Adipocyte (in vitro differentiated cells): ENCODE measurements at regions not wholly inside any gene's neighbourhood (a gene's known extent, or its start where the extent isn't known, plus 50 kb on each side); places are given as distances from the start of the nearest gene placed in this dataset.
"Not testable (repeated sequence)": the region's sequence is repeated elsewhere in the genome, so short reads cannot be mapped to it uniquely, and the experiment has no call there.

Experiments used
- DNase-seq: peaks from one replicate; pipeline ENCODE4 v3.0.0-alpha.2; 2015; ENCODE audit warnings: low read depth
- H3K27me3 ChIP-seq: replicated peaks from 2 replicates; pipeline ENCODE4 v1.7.0; 2013; ENCODE audit warnings: mild to moderate bottlenecking, low read length, moderate library complexity; ENCODE audit not compliant: control insufficient read depth, insufficient read depth
- H3K36me3 ChIP-seq: 2 replicates; pipeline ENCODE4 v1.7.0; 2013; ENCODE audit warnings: low read length, mild to moderate bottlenecking, moderate library complexity; ENCODE audit not compliant: control insufficient read depth, insufficient read depth, severe bottlenecking
- H3K4me1 ChIP-seq: 2 replicates; pipeline ENCODE4 v1.7.0; 2013; ENCODE audit warnings: mild to moderate bottlenecking, low read length, moderate library complexity; ENCODE audit not compliant: control insufficient read depth, insufficient read depth
- H3K4me3 ChIP-seq: 2 replicates; pipeline ENCODE4 v1.7.0; 2013; ENCODE audit warnings: mild to moderate bottlenecking, low read length, moderate library complexity
- H3K9ac ChIP-seq: 2 replicates; pipeline ENCODE4 v1.7.0; 2013; ENCODE audit warnings: mild to moderate bottlenecking, low read length, moderate library complexity
- H3K9me3 ChIP-seq: 2 replicates; pipeline ENCODE4 v1.7.0; 2013; ENCODE audit warnings: mild to moderate bottlenecking, low read length, moderate library complexity; ENCODE audit not compliant: control insufficient read depth

DNA sequence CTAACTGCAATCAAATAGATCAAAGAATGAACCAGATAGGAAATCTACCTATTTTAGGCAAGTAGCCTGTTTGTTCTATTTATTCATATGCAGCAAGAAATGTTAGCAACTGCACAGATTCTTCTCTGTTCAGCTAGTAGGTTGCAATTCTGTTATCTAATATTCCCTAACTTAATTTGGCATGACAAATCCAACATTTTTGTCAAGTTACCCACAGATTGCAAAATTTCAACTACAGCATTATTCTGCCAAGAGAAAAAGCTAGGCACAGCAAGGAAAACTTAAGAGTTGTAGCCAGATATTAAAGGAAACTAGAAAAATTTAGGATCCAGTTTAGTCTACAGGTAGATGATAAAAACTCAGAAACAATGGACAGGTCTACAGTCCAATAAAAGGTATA, 104.4 kb upstream of the SYNCRIP start:
- Histone ChIP-seq H3K9ac (peak overlapping the region; percentile 69), H3K27me3 (no peaks in the 10 kb centered on the region), H3K36me3 (no peaks in the 10 kb centered on the region), H3K4me3 (peak overlapping the region; percentile 64), H3K4me1 (peaks cover 19% of the 10 kb centered on the region), H3K9me3 (no peaks in the 10 kb centered on the region)
- peak; percentile 87 for DNase-seq

DNA sequence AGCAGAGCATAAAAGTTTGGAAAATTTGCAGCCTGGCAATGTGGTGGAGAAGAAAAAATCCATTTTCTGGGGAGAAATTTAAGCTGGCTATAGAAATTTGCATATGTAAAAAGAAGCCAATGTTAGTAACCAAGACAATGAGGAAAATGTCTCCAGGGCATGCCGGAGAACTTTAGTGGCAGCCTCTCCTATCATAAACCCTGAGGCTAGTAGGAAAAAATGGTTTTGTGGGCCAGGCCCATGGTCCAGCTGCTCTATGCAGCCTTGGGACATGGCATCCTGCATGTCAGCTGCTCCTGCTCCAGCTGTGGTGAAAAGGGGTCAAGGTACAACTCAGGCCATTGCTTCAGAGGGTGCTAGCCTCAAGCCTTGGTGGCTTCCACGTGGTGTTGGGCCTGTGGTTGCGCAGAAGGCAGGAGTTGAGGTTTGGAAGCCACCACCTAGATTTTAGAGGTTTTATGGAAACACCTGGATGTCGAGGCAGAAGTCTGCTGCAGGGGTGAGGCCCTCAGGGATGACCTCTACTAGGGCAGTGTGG, 101.8 kb upstream of the SYNCRIP start:
- Histone ChIP-seq H3K9ac (no peak overlapping the region), H3K27me3 (no peaks in the 10 kb centered on the region), H3K4me3 (no peak overlapping the region), H3K36me3 (no peaks in the 10 kb centered on the region), H3K4me1 (peaks cover 13% of the 10 kb centered on the region), H3K9me3 (no peaks in the 10 kb centered on the region)
- no peak for DNase-seq

DNA sequence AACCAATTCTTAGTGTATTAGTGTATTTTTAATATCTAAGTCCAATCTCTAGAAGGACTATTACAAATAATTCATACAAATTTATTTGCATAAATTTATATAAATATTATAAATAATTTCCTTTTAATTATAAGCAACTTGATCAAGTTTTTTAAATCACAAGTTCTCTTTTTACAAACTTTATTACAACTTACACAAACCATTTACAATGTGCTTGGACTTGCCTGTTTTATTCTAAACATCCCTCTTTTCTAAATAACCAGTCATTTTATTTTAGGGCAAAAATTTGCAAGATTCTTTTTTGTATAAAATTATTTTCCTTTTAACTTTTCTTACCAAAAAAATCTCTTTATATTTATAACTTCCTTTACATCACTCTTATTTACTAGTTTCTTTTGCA, 83.5 kb upstream of the SYNCRIP start:
- no peak for DNase-seq

GRCh38 chr6:85715797-85716196, 73.1 kb upstream of the SYNCRIP start:
- DNase-seq: no peak
- H3K9ac ChIP-seq: no peak overlapping the region
- no peaks in the 10 kb centered on the region for H3K9me3 ChIP-seq
- H3K27me3 ChIP-seq: no peaks in the 10 kb centered on the region
- no peaks in the 10 kb centered on the region for H3K4me1 ChIP-seq
- H3K36me3 ChIP-seq: no peaks in the 10 kb centered on the region
- no peak overlapping the region for H3K4me3 ChIP-seq

More for the DNA sequence above, 83.5 kb upstream of the SYNCRIP start:
- Histone ChIP-seq H3K4me1 (no peaks in the 10 kb centered on the region), H3K9ac (no peak overlapping the region), H3K36me3 (no peaks in the 10 kb centered on the region), H3K4me3 (no peak overlapping the region), H3K27me3 (no peaks in the 10 kb centered on the region), H3K9me3 (peaks cover 8% of the 10 kb centered on the region)

GRCh38 chr6:85714893-85715530, 72.3 kb upstream of the SYNCRIP start:
- Histone ChIP-seq H3K36me3 (no peaks in the 10 kb centered on the region), H3K27me3 (no peaks in the 10 kb centered on the region), H3K4me3 (no peak overlapping the region), H3K9ac (no peak overlapping the region), H3K4me1 (no peaks in the 10 kb centered on the region), H3K9me3 (no peaks in the 10 kb centered on the region)
- DNase-seq: peak; percentile 5

DNA sequence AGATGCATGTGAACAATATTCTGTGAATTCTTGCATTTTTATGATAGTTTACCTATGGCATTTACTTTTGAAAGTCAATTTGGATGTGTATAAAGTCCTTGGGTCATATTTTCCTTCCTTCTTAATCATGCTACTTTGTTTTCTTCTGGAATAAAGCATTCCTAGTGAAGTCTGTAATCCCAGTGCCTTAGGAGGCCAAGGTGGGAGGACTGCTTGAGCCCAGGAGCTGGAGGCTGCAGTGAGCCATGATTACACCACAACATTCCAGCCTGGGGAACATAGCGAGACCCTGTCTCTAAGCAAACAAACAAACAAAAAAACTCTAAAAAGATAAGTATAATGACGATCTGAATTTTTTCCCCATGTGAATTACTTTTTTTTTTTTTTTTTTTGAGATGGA, 69.7 kb upstream of the SYNCRIP start:
- no peaks in the 10 kb centered on the region for H3K9me3 ChIP-seq

DNA sequence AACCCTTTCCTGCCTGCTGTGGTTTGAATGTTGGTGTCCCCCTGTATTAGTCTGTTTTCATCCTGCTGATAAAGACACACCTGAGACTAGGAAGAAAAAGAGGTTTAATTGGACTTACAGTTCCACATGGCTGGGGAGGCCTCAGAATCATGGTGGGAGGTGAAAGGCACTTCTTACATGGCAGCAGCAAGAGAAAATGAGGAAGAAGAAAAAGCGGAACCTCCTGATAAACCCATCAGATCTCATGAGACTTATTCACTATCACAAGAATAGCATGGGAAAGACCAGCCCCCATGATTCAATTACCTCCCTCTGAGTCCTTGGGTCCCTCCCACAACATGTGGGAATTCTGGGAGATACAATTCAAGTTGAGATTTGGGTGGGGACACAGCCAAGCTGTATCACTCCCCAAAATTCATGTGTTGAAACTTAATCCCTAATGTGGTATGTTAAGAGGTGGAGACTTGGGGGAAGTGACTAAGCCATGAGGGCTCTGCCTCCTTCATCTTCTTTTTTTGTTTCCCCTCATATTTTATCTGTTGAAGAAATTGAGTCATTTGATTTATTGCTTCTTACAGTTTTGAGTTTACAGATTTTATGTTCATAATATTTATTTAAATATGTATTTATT, 64.9 kb upstream of the SYNCRIP start:
- not testable (repeated sequence) for H3K9me3 ChIP-seq, H3K9ac ChIP-seq, H3K27me3 ChIP-seq, DNase-seq, H3K4me1 ChIP-seq, H3K36me3 ChIP-seq, H3K4me3 ChIP-seq

More for the DNA sequence above, 69.7 kb upstream of the SYNCRIP start:
- H3K9ac ChIP-seq: no peak overlapping the region
- no peaks in the 10 kb centered on the region for H3K27me3 ChIP-seq
- DNase-seq: no peak
- no peaks in the 10 kb centered on the region for H3K36me3 ChIP-seq
- H3K4me1 ChIP-seq: no peaks in the 10 kb centered on the region
- no peak overlapping the region for H3K4me3 ChIP-seq

GRCh38 chr6:85706272-85706671, 63.6 kb upstream of the SYNCRIP start:
- H3K4me1 ChIP-seq: no peaks in the 10 kb centered on the region
- H3K4me3 ChIP-seq: no peak overlapping the region
- no peak for DNase-seq
- no peaks in the 10 kb centered on the region for H3K9me3 ChIP-seq
- H3K9ac ChIP-seq: no peak overlapping the region
- no peaks in the 10 kb centered on the region for H3K36me3 ChIP-seq
- no peaks in the 10 kb centered on the region for H3K27me3 ChIP-seq

GRCh38 chr6:85705220-85705619, 62.5 kb upstream of the SYNCRIP start:
- Histone ChIP-seq H3K9ac (no peak overlapping the region), H3K36me3 (no peaks in the 10 kb centered on the region), H3K27me3 (no peaks in the 10 kb centered on the region), H3K9me3 (no peaks in the 10 kb centered on the region), H3K4me1 (no peaks in the 10 kb centered on the region), H3K4me3 (no peak overlapping the region)
- no peak for DNase-seq

- Histone ChIP-seq H3K9ac (no peak overlapping the region), H3K27me3 (no peaks in the 10 kb centered on the region), H3K9me3 (no peaks in the 10 kb centered on the region), H3K4me3 (no peak overlapping the region), H3K36me3 (no peaks in the 10 kb centered on the region), H3K4me1 (no peaks in the 10 kb centered on the region)
- DNase-seq: no peak
Observed at GRCh38 chr6:85703406-85703805, 60.7 kb upstream of the SYNCRIP start.
